Thyroid gland (tissue), 4 donors: ENCODE measurements at regions not wholly inside any gene's neighbourhood (a gene's known extent, or its start where the extent isn't known, plus 50 kb on each side); places are given as distances from the start of the nearest gene placed in this dataset.

Experiments
- CTCF ChIP-seq, 6 experiments: fragments of 200-600 bp in 3 of 6; fragments of 450-650 bp in 3 of 6; sonication (generic) in 3 of 6; IDR thresholded peaks; one replicate each; pipeline ENCODE4 v1.5.1; 2016 to 2019; ENCODE audit warnings: antibody characterized with exemption in 6 of 6, mild to moderate bottlenecking in 2 of 6, inconsistent platforms in 1 of 6, moderate library complexity in 1 of 6
- POLR2A ChIP-seq, 2 donors: fragments of 450-650 bp; IDR thresholded peaks; one replicate each; pipeline ENCODE4 v1.6.1; 2017; ENCODE audit warnings: antibody characterized with exemption in 2 of 2, mild to moderate bottlenecking in 2 of 2, moderate library complexity in 1 of 2

- TF ChIP-seq CTCF (IDR thresholded peaks at IDR 0.05) (no peak), POLR2A (IDR thresholded peaks at IDR 0.05) (no peak)
Measured at GRCh38 chr2:52703004-52703403, 1064.6 kb upstream of the CHAC2 start.
